SKM-1 treated with dmso at 0.1 percent for 144 hours (cell line): ENCODE measurements at regions not wholly inside any gene's neighbourhood (a gene's known extent, or its start where the extent isn't known, plus 50 kb on each side); places are given as distances from the start of the nearest gene placed in this dataset.
"Not testable (repeated sequence)": the region's sequence is repeated elsewhere in the genome, so short reads cannot be mapped to it uniquely, and the experiment has no call there.

Experiments used
- DNase-seq: peaks from one replicate; lab custom pipeline; 2025; ENCODE audit not compliant: unreplicated experiment; lab: John Stamatoyannopoulos, UW

DNA sequence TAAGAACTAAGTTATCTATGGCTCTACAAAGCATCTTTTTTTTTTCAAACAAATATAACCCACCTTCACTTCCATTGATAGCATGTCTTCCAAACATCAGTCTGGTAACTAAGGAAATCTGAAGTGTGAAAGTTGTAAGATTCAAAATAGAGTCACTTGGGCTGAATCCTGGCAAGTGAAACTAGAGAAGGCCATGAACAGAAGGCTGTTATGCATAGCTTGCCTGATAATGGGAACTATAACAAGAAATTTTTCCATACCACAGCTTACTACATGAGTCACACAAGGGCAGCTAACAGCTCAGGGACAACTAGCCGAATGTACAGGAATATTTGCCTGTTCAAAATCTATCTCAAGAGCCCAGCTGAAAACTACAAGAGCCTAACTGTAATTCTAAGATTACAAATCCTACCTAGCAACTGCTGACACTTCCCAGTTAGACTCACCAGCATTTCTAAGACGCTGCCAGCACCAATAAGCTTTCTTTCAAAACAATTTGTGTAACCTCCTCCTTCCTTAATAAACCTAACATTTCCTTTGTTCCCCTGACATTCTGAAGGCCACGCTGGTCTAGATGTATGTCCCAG, 1066.5 kb downstream of the PLOD2 start:
- DNase-seq: peak; percentile 47

DNA sequence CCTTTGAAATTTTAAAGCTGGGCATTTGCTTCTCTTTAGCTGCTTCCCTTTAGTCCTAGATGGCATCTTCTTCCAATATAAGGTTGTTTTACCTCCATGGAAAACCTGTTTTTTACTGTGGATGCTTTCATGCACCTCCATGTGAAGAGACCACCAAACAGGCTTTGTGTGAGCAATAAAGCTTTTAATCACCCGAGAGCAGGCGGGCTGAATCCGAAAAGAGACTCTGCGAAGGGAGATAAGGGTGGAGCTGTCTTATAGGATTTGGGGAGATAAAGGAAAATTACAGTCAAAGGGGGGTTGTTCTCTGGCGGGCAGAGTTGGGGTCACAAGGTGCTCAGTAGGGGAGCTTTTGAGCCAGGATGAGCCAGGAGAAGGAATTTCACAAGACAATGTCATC, 1049.8 kb downstream of the PLOD2 start:
- not testable (repeated sequence) for DNase-seq

DNA sequence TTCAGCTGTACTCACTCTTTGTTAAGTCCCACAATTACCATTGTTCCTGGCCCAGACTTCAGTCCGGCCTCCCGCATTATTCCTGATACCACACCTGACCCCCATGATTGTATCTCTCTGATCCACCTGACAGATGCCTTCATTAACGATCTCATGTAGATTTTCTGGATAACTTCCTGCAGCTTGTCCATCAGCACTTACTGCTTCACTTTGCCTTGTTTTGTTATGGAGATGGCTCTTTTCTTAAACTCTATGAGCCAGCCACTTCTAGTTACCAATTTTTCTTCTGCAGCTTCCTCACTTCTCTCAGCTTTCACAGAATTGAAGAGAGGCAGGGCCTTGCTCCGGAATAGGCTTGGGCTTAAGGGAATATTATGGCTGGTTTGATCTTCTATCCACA, 1044.2 kb downstream of the PLOD2 start:
- no peak for DNase-seq

DNA sequence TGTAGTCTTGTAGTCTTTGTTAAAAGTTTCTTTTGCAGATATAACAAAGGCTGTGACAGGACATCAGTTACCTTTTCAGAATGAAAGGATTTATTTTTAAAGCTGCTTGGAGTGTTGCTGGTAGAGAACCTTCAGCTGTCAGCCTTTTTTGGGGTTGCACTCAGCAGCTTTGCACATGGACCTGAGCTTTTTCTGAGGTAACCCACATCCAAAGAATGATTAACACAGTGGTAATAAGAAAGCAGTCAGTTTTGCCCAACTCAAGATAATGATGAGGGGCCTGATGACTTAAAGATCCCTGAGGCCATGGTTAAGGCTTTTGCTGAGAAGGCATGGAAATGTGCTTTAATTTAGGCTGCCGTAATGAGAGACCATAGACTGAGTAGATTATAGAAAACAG, 1042.7 kb downstream of the PLOD2 start:
- no peak for DNase-seq

DNA sequence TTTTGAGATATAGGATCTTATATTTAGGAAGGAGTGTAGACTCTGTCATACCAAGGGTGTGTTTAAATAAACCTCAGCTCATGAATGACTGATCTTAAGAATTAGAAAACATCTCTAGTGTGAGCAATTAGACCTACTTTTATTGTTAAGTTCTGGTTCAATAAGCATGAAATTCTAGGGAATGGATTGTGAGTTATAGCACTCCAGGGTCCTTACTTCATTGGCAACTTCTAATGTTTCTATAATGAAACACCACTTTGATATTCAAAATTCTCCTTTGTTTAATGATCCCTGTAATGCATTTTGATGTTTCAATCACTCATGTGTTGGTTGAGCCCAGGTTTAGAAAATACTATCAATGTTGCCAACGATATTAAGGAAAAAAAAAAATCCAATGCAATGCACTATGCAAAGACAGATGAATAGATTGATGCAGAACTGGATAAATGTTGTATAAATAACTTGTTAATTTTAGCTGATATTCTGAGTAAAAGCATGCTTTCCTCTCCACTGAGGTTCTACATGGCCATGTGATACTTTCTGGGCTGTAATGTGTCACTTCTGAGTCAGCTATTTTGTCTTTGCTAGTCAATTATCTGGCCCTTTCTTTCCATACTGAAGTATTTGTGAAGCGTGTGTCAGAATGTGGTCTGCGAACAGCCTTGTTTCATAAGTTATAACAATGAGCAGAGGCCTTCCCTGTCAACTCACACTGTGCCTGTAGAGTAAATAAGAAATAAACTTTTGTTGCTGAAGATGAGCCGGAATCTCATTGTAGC, 1035.9 kb downstream of the PLOD2 start:
- DNase-seq: no peak

DNA sequence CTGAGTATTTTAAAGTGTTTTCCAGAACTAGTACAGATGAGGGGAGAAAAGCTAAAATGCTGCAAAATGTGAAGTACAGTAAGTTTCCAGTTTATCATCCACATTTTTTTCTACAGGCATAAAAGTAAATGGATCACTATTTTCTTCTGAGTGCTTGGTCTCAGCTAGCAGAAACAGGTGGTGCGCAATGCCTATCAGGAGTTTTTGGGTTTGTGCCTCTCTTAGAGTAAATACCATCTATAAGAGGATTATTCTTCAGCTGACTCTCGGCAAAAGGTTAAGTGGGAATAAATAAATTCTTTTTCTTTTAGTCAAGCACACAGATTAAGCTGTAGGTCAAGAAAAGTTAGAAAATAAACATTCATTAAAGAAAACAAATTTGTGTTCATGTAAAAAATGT, 1027.7 kb downstream of the PLOD2 start:
- DNase-seq: no peak

DNA sequence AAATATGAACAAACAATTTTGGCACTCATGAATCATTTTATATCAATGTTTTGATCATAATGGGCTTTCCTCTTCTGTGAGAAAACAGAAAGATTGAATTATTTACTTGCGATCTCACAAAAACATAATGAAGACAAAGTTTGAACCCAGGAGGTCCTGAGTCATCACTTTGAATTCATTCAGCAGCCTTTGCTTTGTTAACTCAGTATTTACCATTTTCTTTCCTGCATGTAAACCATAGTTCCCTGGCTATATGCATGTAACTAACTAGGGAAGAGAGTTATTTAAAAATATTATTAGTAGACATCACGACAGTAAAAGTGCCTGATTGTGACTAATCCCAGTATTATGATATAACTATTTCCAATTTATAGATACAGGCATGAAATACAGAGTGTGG, 1026.2 kb downstream of the PLOD2 start:
- no peak for DNase-seq

DNA sequence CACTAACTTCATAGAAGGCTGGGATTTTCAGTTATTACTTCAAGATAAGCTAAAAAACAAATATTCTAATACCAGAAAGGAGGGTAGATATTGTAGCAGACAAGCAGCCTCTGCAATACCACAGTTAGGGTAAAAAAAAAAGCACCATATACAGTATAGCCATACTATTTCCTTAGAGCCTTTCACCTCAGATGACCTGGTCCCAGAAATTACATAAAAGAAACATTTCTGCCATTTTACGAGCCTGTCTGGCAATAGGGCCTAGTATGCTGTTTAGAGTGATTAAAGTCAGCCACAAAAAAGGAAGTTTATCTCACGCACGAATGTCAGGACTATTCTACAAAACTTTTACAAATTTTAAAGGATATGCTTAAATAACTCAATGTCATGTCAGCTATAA, 1016.6 kb downstream of the PLOD2 start:
- DNase-seq: peak; percentile 19

DNA sequence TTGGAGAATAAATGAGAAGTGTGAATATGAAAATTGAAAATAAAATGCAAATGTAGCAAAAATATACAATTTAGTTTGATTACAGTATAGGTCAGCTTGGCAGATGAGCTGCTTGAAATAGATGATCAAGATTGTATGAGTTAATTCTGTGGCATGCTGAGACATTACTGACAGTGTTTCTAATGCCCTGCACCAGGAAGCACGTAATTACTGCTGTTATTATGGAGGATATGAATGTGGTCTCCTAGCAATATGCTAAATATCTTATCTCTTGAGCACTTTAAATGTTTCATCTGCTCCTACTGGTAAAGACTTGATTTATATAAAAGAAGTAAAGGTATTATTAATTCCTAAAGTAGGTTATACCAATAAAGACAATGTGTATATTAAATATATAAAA, 1015.5 kb downstream of the PLOD2 start:
- DNase-seq: no peak

DNA sequence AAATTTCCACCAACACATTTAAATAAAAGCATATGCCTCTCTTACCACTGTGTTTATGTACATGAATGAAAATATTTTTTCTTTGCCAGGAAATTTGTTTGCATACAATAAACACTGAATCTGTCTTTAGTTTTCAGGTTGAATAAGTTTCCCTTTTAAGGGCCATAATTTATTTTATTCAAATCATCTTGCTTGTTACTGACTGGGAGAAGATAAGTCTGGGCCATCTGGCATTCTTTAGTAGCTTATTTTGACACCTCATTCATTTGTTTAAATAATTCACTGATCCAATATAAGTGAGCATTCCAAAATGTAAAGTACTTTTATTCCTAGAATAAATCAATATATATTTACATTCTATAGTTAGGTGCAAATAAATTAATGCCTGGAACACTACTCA, 1001.3 kb downstream of the PLOD2 start:
- DNase-seq: no peak

DNA sequence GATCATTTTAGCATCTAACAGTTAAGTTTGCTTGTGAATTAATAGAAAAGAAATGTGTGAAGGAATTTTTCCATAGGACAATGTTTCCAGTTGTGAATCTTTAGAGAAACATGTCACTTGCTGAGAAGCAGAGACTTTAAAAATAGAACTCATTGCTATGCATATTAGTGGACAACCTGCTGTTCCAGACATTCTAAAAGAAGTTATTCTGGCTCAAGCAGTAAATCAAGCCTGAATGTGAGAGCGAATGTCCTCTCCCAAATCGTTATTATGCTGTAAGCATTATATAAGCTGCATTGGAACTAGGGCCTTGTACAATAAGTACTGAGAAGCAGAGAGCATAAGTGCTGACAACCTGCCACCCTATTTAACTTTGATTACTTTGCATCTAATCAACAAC, 990.9 kb downstream of the PLOD2 start:
- DNase-seq: no peak

DNA sequence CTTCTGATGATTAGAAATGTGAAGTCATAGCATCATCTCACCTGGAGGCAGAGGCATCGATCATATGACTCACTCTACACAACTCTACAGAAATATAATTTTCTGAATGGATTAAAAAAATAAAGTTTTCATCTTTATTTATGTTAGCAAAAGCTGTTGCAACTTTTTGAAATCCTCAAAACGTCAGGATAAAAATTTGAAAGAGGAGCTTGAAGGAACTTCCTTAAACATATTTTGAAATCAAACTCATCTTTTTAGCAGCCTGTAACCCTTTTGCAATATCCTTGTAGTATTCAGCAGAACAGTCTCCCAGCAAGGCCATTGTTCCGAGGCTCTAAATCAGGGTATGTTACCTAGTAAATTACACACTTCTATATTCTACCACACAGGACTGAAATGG, 985.4 kb downstream of the PLOD2 start:
- DNase-seq: peak; percentile 52

DNA sequence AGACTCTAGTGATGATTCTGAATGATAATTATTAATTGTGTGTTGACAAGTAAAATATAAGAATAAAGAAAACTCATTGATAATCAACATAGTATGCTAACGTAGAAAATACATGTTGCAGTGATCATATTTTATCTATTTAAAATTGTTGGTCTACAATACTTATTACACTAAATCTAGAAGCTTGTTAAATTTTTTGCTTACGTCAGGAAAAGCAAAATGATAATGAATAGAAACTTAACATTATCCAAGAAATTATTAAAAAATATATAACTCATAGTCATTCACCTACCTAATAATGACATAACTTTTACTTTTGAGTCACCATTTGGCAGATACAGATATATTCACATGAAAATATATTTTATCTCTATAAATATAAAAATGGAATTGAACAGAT, 984.1 kb downstream of the PLOD2 start:
- no peak for DNase-seq

DNA sequence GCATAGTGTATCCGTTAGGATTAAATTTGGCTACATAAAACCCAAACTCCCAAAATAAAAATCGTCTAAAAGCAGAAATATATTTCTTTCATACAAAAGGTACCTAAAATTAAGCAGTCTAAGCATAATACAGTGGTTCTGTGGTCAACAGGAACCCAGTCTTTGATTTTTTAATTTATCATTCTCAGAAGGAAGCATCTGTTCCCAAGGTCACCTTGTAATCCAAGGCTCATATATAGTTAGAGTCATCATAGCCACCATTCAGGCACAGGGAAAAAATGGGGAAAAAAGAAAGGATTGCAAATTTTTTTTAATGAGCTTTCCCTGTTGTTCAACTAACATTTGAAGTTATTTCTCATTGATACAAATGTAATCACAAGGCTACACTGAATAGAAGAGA, 983.2 kb downstream of the PLOD2 start:
- DNase-seq: no peak

DNA sequence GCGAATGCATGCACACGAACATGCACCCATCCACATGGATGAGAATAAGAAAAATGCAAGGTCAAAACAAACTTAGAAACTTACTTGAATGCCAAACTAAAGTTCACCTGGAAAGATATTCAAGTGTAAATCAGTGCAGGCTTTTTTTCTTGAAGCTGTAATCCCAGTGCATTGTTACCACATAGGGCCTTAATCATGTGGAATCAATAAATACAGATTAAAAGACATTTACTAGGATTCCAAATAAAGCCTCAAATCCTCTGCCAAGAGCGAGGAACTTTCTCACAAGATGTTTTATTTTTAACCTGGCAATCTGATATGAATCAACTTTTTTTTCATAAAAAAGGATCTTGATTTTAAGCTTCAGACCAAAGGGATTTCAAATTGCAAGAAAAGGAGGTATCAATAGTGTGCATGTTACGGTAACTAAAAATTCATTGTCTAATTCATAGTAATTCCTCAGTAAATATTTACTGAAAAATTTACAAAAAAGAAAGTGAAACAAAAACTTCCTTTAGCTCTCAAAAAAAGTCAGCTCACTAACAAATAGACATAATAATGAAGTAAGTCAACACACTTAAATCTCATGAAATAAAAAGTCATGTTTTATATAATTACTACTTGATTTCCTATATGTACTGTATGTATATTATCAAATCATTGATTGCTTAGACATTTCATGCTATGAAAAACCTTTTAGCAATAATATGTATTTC, 978.6 kb downstream of the PLOD2 start:
- no peak for DNase-seq

DNA sequence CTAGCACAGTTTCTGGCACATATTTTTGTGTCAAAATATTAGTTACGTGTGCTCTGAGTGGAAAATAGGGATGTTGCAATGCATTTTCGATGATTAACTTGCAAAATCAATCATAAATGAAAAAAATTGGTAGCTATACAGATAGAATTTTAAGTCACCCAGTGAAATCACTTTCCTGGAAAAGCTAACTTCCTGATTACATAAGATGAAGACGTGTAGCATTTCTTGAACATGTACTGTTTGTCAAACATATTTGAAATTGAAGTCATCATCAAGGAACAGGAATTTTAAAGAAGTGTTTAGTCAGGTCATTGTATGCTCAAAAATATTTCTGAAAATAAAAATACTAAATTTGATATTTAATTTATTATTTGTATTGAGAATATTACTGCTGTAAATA, 977.7 kb downstream of the PLOD2 start:
- DNase-seq: no peak

DNA sequence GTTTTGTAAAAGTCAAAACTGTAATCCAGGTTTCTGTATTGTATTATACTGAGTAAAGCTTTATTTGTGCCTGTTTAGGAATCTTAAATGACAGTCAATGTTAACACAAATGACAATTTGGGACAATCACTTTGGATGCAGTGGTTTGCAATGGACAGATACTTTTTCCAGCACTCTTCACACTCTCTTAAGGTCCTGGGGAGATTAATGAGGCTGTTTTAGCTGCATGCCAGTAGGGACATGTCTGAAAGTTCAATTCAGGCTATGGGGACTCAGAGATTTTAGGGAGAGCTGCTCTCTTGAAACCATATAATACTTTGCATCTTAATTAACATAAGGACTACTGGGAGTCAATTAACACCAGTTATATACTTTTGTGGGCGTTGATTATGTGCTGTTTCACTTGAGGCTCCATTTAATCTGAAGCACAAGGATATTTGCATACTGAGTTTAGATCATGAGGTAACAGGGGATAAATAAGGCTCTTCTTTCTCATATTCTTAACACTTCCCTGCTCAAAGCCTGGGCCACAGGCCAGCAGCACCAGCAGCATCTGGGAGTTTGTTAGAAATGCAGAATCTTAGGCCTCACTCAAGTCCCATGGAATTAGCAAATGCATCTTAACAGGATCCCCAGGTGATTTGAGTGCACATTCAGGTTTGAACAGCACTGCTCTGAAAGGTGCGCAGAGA, 972.8 kb downstream of the PLOD2 start:
- no peak for DNase-seq

DNA sequence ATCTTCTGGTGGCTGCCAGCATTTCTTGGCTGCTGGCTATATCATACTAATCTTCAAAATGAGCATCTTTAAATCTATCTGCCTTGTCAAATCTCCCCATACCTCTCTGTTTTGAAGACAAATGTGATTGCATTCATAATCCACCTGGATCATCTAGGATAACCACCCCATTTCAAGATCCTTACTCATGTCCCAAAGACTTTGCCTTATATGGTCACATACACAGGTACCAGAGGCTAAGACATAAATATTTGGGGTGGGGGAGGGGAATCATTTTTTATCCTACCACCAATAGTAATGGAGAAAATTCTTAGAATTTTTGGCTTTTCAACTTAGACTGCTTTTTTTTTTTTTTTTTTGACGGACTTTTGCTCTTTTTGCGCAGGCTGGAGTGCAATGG, 970.8 kb downstream of the PLOD2 start:
- DNase-seq: no peak

DNA sequence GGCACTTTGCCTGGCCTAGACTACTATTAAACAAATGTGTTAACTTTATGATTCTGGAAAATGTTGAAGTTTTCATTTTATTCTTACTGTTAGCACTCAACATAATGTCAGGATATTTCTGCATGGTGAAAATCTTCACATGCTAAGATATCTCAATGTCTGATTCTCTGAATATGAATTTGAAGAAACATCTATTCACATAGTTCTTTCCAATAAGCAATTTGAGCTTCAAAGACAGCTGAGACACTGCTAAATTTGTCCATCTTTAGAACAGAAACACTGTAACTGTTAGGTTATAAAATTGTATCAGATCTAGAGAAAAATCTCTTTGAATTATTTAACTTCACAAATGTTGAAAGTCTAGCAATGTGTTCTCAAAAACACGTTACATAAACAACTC, 970.2 kb downstream of the PLOD2 start:
- no peak for DNase-seq

DNA sequence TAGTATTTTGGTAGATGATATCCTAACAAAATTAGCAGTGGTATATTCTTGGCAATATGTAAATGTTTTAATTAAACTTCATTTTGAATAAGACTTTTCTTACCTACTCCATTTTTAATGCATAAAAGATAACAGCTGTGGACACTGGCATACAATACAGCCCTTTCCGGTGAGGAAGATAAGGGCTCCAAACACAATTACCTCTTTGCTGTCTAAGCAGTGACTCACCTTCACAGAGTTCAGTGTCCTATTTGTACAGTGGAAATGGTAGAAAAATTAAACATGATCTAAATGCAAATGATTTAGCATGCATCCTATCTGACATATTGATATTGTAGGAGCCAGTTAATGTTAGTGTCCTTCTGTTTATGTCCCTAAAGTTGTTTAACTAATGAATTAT, 969.4 kb downstream of the PLOD2 start:
- DNase-seq: no peak

DNA sequence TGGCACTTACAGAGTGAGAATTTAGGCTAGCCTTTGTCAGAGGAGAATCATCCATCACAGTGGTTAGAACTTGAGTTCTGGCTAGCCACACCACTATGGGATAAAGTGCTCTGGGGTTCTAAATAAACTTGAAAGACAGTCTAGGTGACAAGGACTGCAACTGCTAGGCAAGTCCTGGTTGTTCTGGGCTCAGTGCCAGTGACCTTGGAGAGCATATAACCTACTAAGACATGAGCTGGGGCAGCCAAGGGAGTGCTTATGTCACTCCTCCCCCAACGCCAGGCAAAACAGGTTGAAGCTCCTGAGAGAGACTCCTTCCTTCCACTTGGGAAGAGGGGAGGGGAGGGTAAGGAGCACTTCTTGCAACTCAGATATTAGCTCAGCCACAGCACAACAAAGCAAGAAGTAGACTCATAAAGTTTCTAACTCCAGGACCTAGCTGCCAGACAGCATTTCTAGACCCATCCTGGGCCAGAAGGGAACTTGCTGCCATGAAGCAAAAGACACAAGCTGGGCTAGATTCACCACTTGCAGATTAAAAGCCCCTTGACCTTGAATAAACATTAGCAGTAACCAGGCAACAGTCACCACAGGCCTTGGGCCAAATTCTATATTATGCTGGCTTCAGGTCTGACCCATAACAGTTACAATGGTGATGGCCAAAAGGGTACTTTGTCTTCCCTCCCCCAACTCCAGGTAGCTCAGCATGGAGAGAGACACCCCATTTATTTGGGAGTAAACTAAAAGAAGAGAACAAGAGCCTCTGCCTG, 963.7 kb downstream of the PLOD2 start:
- DNase-seq: no peak
